IMR-90 (cell line): ENCODE measurements at regions not wholly inside any gene's neighbourhood (a gene's known extent, or its start where the extent isn't known, plus 50 kb on each side); places are given as distances from the start of the nearest gene placed in this dataset.

Experiments used
- ATAC-seq: fragments of 200-7000 bp; cut with Tn5 transposase; 2 replicates; pipeline ENCODE4 v1.9.1; 2020; ENCODE audit warnings: low read depth, mild to moderate bottlenecking, moderate library complexity
- BruUV-seq: library from RNA; stranded (reverse); fragments of 400-500 nt; replicated peaks from 2 replicates; lab custom pipeline; 2021; lab: Mats Ljungman, UMichigan
- CTCF ChIA-PET: fragments of 300-600 bp; formaldehyde crosslinking; extraction: SDS; loops from one replicate; lab custom pipeline; 2021; ENCODE audit warnings: antibody characterized with exemption; lab: Yijun Ruan, JAX
- POLR2A ChIA-PET: fragments of 300-600 bp; sonication (Branson Sonifier 250); formaldehyde crosslinking; loops from one replicate; lab custom pipeline; 2022; ENCODE audit warnings: antibody characterized with exemption; ENCODE audit not compliant: unreplicated experiment; lab: Charles Lee
- DNase-seq: peaks from one replicate; pipeline ENCODE4 v3.0.0; 2013
- H2AFZ ChIP-seq: replicated peaks from 2 replicates; pipeline ENCODE3; 2013; ENCODE audit warnings: low read length, mild to moderate bottlenecking; ENCODE audit not compliant: poor library complexity
- H2AK5ac ChIP-seq: 2 replicates; pipeline ENCODE4 v1.6.1; 2013; ENCODE audit warnings: low read depth, low read length, inconsistent platforms
- H2AK9ac ChIP-seq: replicated peaks from 2 replicates; pipeline ENCODE3; 2013; ENCODE audit warnings: mild to moderate bottlenecking, low read depth, low read length, moderate library complexity; ENCODE audit not compliant: poor library complexity
- H2BK120ac ChIP-seq: 2 replicates; pipeline ENCODE4 v1.6.1; 2013; ENCODE audit warnings: low read depth, low read length, inconsistent platforms
- H2BK15ac ChIP-seq: 3 replicates; pipeline ENCODE4 v1.6.1; 2013; ENCODE audit warnings: low read depth, low read length, inconsistent platforms
- H2BK20ac ChIP-seq: 2 replicates; pipeline ENCODE4 v1.6.1; 2013; ENCODE audit warnings: low read depth, mild to moderate bottlenecking, inconsistent platforms, low read length, moderate library complexity
- H2BK5ac ChIP-seq: 2 replicates; pipeline ENCODE4 v1.6.1; 2013; ENCODE audit warnings: mild to moderate bottlenecking, low read depth, low read length, inconsistent platforms; ENCODE audit not compliant: poor library complexity, severe bottlenecking
- H3K14ac ChIP-seq: replicated peaks from 2 replicates; pipeline ENCODE4 v1.6.1; 2013; ENCODE audit warnings: low read depth, low read length, inconsistent platforms
- H3K18ac ChIP-seq: 2 replicates; pipeline ENCODE4 v1.6.1; 2013; ENCODE audit warnings: low read depth, low read length, control low read depth
- H3K23ac ChIP-seq: 2 replicates; pipeline ENCODE4 v1.6.1; 2013; ENCODE audit warnings: low read depth, low read length, inconsistent platforms
- H3K27ac ChIP-seq: 2 replicates; pipeline ENCODE4 v1.5.1; 2013; ENCODE audit warnings: mild to moderate bottlenecking, control low read depth, low read length; ENCODE audit not compliant: insufficient read depth
- H3K27me3 ChIP-seq: 2 replicates; pipeline ENCODE4 v1.6.1; 2013; ENCODE audit warnings: low read length; ENCODE audit not compliant: control insufficient read depth, insufficient read depth
- H3K36me3 ChIP-seq: 2 replicates; pipeline ENCODE4 v1.6.1; 2013; ENCODE audit warnings: low read length, mixed read lengths; ENCODE audit not compliant: control insufficient read depth, insufficient read depth
- H3K4ac ChIP-seq: 2 replicates; pipeline ENCODE4 v1.6.1; 2013; ENCODE audit warnings: low read depth, low read length, inconsistent platforms
- H3K4me1 ChIP-seq: 2 replicates; pipeline ENCODE4 v1.6.1; 2013; ENCODE audit warnings: low read length, mixed read lengths; ENCODE audit not compliant: control insufficient read depth, insufficient read depth
- H3K4me2 ChIP-seq: 2 replicates; pipeline ENCODE4 v1.6.1; 2013; ENCODE audit warnings: low read depth, mild to moderate bottlenecking, control low read depth, low read length, moderate library complexity
- H3K4me3 ChIP-seq: 2 replicates; pipeline ENCODE4 v1.5.1; 2013; ENCODE audit warnings: low read depth, mild to moderate bottlenecking, control low read depth, low read length, moderate library complexity; ENCODE audit not compliant: insufficient read depth
- H3K56ac ChIP-seq: 2 replicates; pipeline ENCODE4 v1.6.1; 2013; ENCODE audit warnings: low read length, inconsistent platforms; ENCODE audit not compliant: insufficient read depth; ENCODE audit errors: extremely low read depth
- H3K79me1 ChIP-seq, 2 experiments: 2 replicates each; pipeline ENCODE4 v1.6.1; 2013; ENCODE audit warnings: low read length in 2 of 2, inconsistent platforms in 1 of 2, low read depth in 1 of 2
- H3K9ac ChIP-seq: 2 replicates; pipeline ENCODE4 v1.6.1; 2013; ENCODE audit warnings: low read depth, low read length, control low read depth
- H3K9me1 ChIP-seq: 2 replicates; pipeline ENCODE4 v1.6.1; 2013; ENCODE audit warnings: low read length, inconsistent platforms; ENCODE audit not compliant: insufficient read depth
- H3K9me3 ChIP-seq: 2 replicates; pipeline ENCODE4 v1.6.1; 2013; ENCODE audit warnings: low read length; ENCODE audit not compliant: control insufficient read depth, insufficient read depth
- H4K20me1 ChIP-seq: 2 replicates; pipeline ENCODE4 v1.6.1; 2013; ENCODE audit warnings: low read length, inconsistent platforms; ENCODE audit not compliant: insufficient read depth
- H4K5ac ChIP-seq: 2 replicates; pipeline ENCODE4 v1.6.1; 2013; ENCODE audit warnings: mild to moderate bottlenecking, low read depth, low read length, control low read depth
- H4K8ac ChIP-seq, 2 experiments: 2 replicates each; pipeline ENCODE4 v1.6.1; 2013; ENCODE audit warnings: low read depth in 2 of 2, low read length in 2 of 2, control low read depth in 1 of 2, inconsistent platforms in 1 of 2
- H4K91ac ChIP-seq: 2 replicates; pipeline ENCODE4 v1.6.1; 2013; ENCODE audit warnings: low read depth, low read length, inconsistent platforms; ENCODE audit not compliant: insufficient read depth
- BHLHE40 ChIP-seq: fragments of 150-350 bp; IDR thresholded peaks from 2 replicates; pipeline ENCODE4 v1.6.1; 2016; ENCODE audit warnings: mild to moderate bottlenecking, low read depth, low read length
- CEBPB ChIP-seq: IDR thresholded peaks from 2 replicates; pipeline ENCODE4 v1.6.1; 2012; ENCODE audit warnings: low read depth, low read length, improper control_type of control experiment
- CHD1 ChIP-seq: IDR thresholded peaks from 2 replicates; pipeline ENCODE4 v1.6.1; 2012; ENCODE audit warnings: low read depth, low read length, improper control_type of control experiment
- CTCF ChIP-seq: conservative IDR thresholded peaks from 2 replicates; pipeline ENCODE4 v1.5.1; 2012; ENCODE audit warnings: mild to moderate bottlenecking, low read depth, low read length, improper control_type of control experiment
- ELK1 ChIP-seq: fragments of 150-350 bp; IDR thresholded peaks from 2 replicates; pipeline ENCODE4 v1.6.1; 2016; ENCODE audit warnings: low read depth, mild to moderate bottlenecking, low read length, moderate library complexity, borderline replicate concordance
- FOS ChIP-seq: fragments of 150-350 bp; IDR thresholded peaks from 2 replicates; pipeline ENCODE4 v1.6.1; 2016; ENCODE audit warnings: low read depth, low read length
- MAFK ChIP-seq: IDR thresholded peaks from 2 replicates; pipeline ENCODE4 v1.6.1; 2012; ENCODE audit warnings: low read depth, low read length, improper control_type of control experiment
- MAZ ChIP-seq: IDR thresholded peaks from 2 replicates; pipeline ENCODE4 v1.6.1; 2012; ENCODE audit warnings: low read depth, mild to moderate bottlenecking, low read length, improper control_type of control experiment, moderate library complexity, borderline replicate concordance
- MXI1 ChIP-seq: IDR thresholded peaks from 2 replicates; pipeline ENCODE4 v1.6.1; 2012; ENCODE audit warnings: low read depth, mild to moderate bottlenecking, low read length, moderate library complexity, borderline replicate concordance
- NFE2L2 ChIP-seq: fragments of 150-350 bp; IDR thresholded peaks from 2 replicates; pipeline ENCODE4 v1.6.1; 2016; ENCODE audit warnings: low read depth, mild to moderate bottlenecking, low read length
- POLR2A ChIP-seq: IDR thresholded peaks from 2 replicates; pipeline ENCODE4 v1.6.1; 2012; ENCODE audit warnings: mild to moderate bottlenecking, low read depth, low read length
- RAD21 ChIP-seq: IDR thresholded peaks from 2 replicates; pipeline ENCODE4 v1.6.1; 2012; ENCODE audit warnings: low read length, improper control_type of control experiment
- RCOR1 ChIP-seq: IDR thresholded peaks from 2 replicates; pipeline ENCODE4 v1.6.1; 2012; ENCODE audit warnings: mild to moderate bottlenecking, low read length, improper control_type of control experiment; ENCODE audit not compliant: insufficient replicate concordance
- SMC3 ChIP-seq: fragments of 150-350 bp; IDR thresholded peaks from 2 replicates; pipeline ENCODE4 v1.6.1; 2016; ENCODE audit warnings: low read depth, mild to moderate bottlenecking, antibody characterized with exemption, low read length, moderate library complexity
- USF2 ChIP-seq: fragments of 150-350 bp; IDR thresholded peaks from 2 replicates; pipeline ENCODE4 v1.6.1; 2017; ENCODE audit warnings: mild to moderate bottlenecking, antibody characterized with exemption, low read length, low read depth
- dilution Hi-C: fragments of 300-500 bp; cut with HindIII; formaldehyde crosslinking; loops from one replicate; pipeline ENCODE4 v1.14.3; 2018; ENCODE audit warnings: low sequenced_read_pairs; ENCODE audit not compliant: unreplicated experiment
- in situ Hi-C: fragments of 300-500 bp; cut with MboI; formaldehyde crosslinking; loops from 3 replicates; pipeline ENCODE4 v1.14.3; 2019; ENCODE audit warnings: low sequenced_read_pairs, inconsistent platforms, mixed read lengths
- intact Hi-C: fragments of 100-400 bp; cut with micrococcal nuclease; formaldehyde crosslinking; loops from 2 replicates; pipeline ENCODE4 v1.10.0; 2022

GRCh38 chr16:62661435-62661834, 625.2 kb upstream of the CDH8 start:
- H4K8ac ChIP-seq = no peak overlapping the region
- no peak overlapping the region for H3K23ac ChIP-seq
- ChIA-PET POLR2A (no interaction called here), CTCF (no interaction called here)
- no peak overlapping the region for H3K18ac ChIP-seq
- no peak overlapping the region for H2BK5ac ChIP-seq
- H3K9ac ChIP-seq = no peak overlapping the region
- no peak overlapping the region for H3K14ac ChIP-seq
- H3K4me3 ChIP-seq = no peak overlapping the region
- H2BK20ac ChIP-seq = no peak overlapping the region
- H3K27ac ChIP-seq = no peak overlapping the region
- no peak overlapping the region for H2AFZ ChIP-seq
- DNase-seq (no peak), ATAC-seq (no peak)
- H2AK9ac ChIP-seq = no peak overlapping the region
- no peak overlapping the region for H3K4ac ChIP-seq
- intact Hi-C loops = no loop called here
- H3K27me3 ChIP-seq = no peaks in the 10 kb centered on the region
- in situ Hi-C loops = no loop called here
- H3K56ac ChIP-seq = no peak overlapping the region
- H3K4me1 ChIP-seq = no peaks in the 10 kb centered on the region
- no peak overlapping the region for H4K91ac ChIP-seq
- no peaks in the 10 kb centered on the region for H4K20me1 ChIP-seq
- BruUV-seq = no TSS peak
- H3K36me3 ChIP-seq = no peaks in the 10 kb centered on the region
- no peak overlapping the region for H3K4me2 ChIP-seq
- no peak overlapping the region for H4K5ac ChIP-seq
- H3K9me3 ChIP-seq = 0 out of 2 replicates have a peak, but pooled peaks cover 2% of the 10 kb centered on the region
- H2AK5ac ChIP-seq = no peak overlapping the region
- H3K9me1 ChIP-seq = no peaks in the 10 kb centered on the region
- no peak overlapping the region for H2BK120ac ChIP-seq
- H2BK15ac ChIP-seq = no peak overlapping the region
- no peaks in the 10 kb centered on the region for H3K79me1 ChIP-seq
- dilution Hi-C loops = no loop called here
- TF ChIP-seq CHD1 (no peak), CTCF (no peak), NFE2L2 (no peak), CEBPB (no peak), MAZ (no peak), FOS (no peak), RAD21 (no peak), RCOR1 (no peak), SMC3 (no peak), ELK1 (no peak), MXI1 (no peak), BHLHE40 (no peak), MAFK (no peak), USF2 (no peak), POLR2A (no peak)
